NCI-H748 (cell line): ENCODE measurements at regions not wholly inside any gene's neighbourhood (a gene's known extent, or its start where the extent isn't known, plus 50 kb on each side); places are given as distances from the start of the nearest gene placed in this dataset.
"Not testable (repeated sequence)": the region's sequence is repeated elsewhere in the genome, so short reads cannot be mapped to it uniquely, and the experiment has no call there.

Source experiments
- DNase-seq: peaks from one replicate; lab custom pipeline; 2025; ENCODE audit not compliant: unreplicated experiment; lab: John Stamatoyannopoulos, UW

- DNase-seq = no peak
Observed at GRCh38 chr15:39016706-39017105, 452.1 kb upstream of the RASGRP1 start.

- DNase-seq = no peak
Observed at GRCh38 chr15:39018966-39019365, 454.4 kb upstream of the RASGRP1 start.

GRCh38 chr15:39021341-39021740 is 456.7 kb upstream of the RASGRP1 start:
- no peak for DNase-seq

- DNase-seq = no peak
Observed at GRCh38 chr15:39022532-39023305, 458.1 kb upstream of the RASGRP1 start.

DNA sequence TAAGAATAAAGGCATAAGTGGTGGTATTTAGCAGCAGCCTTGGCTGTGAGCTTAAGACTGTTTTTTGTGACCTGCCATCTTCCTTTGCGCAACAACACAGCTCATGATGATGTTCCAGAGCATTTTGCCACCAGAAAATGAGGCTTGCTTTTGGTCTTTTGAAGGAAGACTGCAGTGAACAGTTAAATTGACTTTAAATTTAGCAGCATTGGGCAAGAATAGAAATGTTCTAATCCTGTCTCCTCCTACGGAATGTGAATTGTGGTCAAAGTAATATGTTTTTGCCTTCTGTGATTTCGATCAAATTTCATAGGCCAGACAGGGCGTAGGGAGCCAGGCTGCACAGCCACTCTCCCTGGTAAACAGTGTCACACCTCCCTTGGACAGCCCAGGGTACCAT is 460.7 kb upstream of the RASGRP1 start:
- DNase-seq = no peak

- DNase-seq = no peak
Observed at GRCh38 chr15:39025881-39026280, 461.3 kb upstream of the RASGRP1 start.

DNA sequence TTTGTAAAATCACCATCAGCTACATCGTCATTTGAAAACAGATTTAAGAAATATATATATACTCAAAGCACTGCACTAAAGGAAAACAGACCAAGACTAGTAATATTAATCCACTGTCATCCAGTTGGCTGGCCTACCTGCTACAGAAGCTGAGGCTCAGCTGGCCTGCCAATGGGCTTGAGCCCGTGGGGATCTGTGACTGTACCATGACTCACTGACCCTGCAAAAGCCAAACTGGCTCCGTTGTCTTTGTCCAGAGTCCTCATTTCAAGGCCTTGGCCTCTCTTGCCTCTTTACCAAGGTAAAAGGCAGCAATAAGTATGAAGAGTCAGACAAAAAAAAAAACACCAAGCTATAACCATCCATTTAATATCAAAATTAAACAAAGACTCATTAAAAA is 463.5 kb upstream of the RASGRP1 start:
- no peak for DNase-seq

DNA sequence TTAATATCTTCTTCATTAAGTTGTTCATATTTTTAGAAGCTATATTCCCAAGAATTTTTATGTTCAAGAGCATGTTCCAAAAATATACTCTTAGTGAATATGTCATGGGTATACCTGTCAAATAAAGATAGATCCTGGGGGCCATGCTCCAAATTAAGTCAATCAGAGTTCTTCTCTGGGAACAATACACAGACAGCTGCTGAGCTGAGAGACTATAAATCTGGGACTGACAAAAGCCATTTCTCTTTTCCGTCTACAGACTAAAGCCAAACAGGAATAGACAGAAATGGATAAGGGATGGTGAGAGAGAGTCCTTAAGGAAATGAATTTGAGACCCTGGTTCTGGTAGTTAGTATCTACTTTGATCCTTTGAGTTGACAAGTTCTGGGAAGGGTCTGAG is 465.1 kb upstream of the RASGRP1 start:
- DNase-seq = no peak

DNA sequence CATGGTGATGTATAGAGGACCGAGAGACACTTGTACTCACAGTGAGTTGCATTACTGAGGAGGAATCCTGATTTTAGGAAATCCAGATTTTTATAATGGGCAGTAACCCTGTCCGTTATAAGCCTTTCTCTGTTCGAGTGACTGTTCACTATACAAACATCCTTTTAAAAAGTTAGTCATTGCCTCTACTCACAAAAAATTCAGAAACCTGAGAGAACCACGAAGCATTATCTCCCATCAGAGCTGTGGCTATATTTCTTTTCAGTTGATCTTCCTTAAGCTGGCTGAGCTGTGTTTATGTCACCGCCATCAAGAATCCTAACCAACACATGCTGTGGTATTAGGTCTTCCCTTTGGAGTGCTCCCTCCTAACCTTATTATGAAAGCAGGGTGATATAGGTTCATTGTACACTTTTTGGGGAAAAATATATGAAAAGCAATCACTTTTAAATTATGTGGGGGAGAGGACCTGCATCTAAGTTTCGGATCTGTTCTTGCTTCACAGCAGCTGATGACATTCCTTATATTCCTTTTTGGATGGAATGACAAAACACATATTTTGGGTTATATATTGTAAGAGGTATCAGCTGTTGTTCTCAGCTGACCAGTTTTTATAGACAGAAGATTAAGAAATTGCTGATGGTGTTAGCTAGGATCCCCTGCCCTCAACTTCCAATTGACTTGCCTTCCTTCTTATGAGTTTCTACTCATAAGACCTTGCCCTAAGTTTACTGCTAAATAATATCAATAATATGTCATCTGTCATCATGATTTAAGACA is 465.9 kb upstream of the RASGRP1 start:
- DNase-seq = no peak

DNA sequence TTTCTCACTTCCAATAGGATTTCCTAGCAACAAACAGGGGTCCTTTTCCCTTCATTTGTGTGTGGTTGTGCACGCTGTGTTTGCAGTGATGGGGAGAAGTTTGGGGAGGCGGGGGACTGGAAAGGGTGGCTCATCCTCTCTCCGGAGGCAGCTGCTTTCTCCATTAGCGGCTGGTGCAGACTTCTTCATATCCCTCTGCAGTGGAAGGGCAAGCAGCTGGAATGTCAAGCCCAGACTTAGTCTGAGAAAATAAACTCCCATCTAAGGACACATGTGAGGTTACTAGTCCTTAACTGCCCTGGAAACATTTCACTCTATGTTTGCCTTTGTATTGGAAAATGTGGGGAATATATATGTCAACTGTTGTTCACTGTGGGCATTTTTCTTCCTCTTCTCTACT is 467.0 kb upstream of the RASGRP1 start:
- no peak for DNase-seq

DNA sequence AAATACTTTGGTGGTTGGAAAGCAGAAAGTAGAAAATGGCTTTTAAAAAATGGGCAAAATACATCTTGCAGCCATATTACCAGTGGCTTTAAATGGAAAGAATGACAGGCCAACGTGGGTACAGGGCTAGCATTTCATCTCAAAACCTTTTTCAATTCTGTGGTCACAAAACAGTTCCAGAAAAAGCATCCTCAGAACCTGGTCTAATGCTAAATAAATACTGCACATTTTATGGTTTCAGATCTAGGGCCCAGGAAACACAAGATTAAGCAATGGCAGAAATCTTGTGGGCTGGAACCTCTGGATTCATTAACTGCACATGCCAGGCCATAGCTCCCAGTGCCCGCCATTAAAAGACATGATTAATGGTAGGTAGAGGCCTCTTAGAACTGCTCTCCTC is 470.2 kb upstream of the RASGRP1 start:
- no peak for DNase-seq

GRCh38 chr15:39037611-39038010 is 473.0 kb upstream of the RASGRP1 start:
- DNase-seq = not testable (repeated sequence)

GRCh38 chr15:39040861-39041260 is 476.2 kb upstream of the RASGRP1 start:
- no peak for DNase-seq

DNA sequence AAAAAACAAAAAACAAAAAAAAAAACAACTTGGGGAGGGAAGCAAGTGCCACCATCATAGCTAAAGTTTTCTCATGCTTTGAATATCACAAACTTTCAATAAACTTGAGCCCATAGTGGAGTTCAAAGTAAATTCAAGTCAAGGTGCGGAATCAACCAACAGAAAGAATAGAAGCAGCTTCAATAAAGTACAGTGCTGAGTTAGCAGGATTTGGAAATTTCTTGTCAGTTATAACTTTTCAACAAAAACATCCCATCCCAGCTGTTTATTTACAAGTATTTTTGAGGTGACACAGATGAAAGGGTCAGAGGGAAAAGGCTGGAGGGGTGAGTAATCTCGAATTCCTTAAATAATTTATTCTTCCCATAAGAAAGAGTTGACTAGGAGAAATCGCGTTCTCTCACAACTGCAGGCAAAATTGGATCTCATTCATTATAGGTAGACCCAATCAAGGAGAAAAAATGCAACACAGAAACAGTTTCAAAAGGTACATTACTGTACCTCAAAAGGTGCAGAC is 477.4 kb upstream of the RASGRP1 start:
- DNase-seq = no peak

DNA sequence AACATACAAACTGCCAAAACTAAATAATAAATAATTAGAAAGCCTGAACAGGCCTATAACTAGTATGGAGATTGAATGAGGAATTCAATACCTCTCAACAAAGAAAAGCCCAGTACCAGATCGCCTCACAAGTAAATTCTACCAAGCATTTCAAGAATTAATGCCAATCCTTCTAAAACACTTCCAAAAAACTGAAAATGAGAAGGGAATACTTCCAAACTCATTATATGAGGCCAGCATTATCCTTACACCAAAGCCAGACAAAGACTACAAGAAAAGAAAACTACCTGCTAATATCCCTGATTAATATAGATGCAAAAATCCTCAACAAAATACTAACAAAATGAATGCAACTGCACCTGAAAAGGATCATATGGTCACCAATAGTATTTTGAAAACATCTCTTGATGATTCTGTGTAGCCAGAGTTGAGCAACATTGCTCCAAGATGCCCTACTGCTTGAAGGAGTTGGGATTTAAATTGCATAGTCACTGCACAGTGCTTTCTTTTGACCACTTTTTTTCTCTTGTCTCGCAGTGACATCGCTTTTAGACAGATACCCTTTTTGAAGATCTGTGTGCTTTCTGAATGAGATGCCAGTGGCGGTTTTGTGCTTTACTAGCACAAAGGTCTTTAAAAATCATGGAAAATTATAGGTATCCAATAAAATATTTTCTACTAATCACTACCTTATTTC is 487.2 kb upstream of the RASGRP1 start:
- DNase-seq = no peak

DNA sequence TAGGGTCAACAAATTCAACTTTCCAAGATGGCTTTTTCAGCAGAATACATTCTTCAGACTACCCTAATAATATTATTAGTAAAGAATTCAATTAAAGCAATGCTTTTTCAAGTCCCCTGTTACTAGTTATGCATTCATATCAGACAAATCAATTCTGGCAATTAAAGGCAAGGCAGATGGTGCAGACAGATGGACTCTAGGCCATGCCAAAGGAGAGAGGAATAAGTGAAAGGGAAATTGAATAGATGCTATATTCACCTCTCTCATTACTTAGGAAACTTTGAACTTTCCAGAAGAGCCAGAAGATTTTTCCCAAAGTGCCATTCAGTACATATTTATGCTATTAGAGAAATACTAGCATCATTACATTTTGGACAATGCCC is 487.7 kb upstream of the RASGRP1 start:
- DNase-seq = no peak

DNA sequence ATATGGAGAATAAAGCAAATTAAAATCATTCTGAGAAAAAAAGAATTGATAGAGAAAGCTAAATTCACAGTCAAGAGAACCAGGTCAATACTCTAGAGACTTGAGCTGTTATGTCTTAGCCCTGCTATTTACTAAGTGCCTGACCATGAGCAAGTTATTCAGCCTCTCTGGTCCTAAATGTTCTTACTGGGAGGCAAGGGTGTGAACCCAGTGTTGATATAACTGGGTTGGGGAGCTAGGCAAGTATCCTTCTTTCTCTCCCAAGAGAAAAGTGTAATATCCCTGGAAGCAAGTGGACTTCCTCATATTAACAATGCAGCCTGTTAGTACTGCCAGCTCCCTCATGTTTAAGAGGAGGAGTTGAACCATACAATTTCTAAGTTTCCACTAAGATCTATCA is 488.9 kb upstream of the RASGRP1 start:
- DNase-seq = no peak

GRCh38 chr15:39054128-39054732 is 489.6 kb upstream of the RASGRP1 start:
- DNase-seq = no peak

DNA sequence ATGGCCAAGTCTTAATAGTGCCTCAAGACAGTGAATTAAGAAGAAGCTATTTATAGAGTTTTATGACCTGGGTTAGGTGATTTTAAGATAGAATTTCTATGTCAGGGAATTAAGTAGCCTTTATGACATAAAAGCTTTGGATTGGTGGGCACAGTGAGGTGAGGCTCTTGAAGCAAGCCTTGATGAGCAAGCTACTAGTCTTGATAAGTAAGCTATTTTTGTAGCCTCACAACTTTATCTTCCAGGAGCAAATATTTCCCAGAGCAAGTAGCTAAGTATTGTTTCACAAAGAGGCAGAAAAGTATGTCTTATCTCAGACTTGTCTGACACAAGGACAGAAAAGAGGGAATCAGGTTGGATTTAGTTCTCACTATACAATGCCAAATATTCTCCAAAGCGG is 491.7 kb upstream of the RASGRP1 start:
- DNase-seq = no peak

DNA sequence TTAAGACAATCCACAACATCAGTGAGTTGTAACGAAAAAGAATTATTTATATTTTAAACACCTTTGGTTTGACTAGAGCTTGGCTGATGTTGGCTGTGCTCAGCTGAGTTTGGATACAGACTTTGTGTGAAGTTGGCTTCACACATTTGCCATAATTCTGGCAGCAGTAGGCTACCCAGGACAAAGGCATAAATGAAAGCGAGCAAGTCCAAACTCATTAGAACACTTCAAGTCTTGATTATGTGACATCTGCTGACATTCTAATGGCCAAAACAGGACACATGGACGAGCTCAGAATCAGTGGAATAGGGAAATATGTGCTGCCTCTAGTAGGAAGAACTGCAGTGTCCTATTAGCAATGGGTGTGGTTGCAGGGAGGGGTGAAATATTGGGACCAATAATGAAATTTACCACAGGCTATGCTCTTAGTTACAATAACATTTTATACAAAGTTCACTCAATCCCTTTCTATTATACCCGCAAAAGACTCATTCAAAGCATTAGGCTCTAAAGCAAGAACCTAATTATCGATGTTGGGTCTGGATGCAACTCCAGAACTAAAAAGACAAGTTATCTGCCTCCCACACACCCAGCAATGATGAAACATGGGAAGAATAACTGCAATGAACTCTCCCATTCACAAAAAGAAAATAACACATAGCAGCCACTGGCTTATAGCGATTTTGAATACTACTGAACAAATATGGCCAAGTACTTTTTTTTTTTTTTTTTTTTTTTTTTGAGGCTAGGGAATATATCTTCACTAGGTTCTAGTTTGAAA is 493.9 kb upstream of the RASGRP1 start:
- DNase-seq = no peak

- DNase-seq = no peak
Observed at GRCh38 chr15:39059917-39060316, 495.3 kb upstream of the RASGRP1 start.
